ENCODE measurements at regions not wholly inside any gene's neighbourhood (a gene's known extent, or its start where the extent isn't known, plus 50 kb on each side); places are given as distances from the start of the nearest gene placed in this dataset.
"Not testable (repeated sequence)": the region's sequence is repeated elsewhere in the genome, so short reads cannot be mapped to it uniquely, and the experiment has no call there.

DNA sequence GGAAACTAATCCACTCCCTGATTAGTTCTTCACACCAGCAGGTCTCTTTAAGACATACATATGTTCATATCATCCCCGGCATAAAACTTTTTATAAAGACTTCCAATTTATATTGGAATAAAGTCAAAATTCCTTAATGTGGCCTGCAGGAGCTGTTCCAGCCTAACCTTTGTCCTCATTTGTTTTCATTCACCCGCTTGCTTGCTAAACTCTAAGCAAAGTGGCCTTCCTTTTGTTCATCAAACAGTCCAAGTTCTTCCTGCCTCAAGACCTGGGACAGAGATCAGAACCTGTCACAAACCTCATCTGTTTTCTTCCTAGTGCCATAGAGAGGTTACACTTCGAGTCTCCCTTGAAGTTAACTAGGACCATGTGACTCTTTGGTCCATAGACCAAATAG, 339.4 kb upstream of the ID2 start:
- DNase-seq (ENCODE audit: low read depth) = no peak

- no peak for DNase-seq (ENCODE audit: low read depth)
Measured at GRCh38 chr2:8343031-8343430, 338.8 kb upstream of the ID2 start.

GRCh38 chr2:8344144-8345097, 337.4 kb upstream of the ID2 start:
- DNase-seq (ENCODE audit: low read depth) = no peak

- DNase-seq (ENCODE audit: low read depth) = no peak
Measured at GRCh38 chr2:8345200-8345599, 336.7 kb upstream of the ID2 start.

GRCh38 chr2:8346208-8346607, 335.6 kb upstream of the ID2 start:
- DNase-seq (ENCODE audit: low read depth) = no peak

GRCh38 chr2:8346706-8347430, 335.0 kb upstream of the ID2 start:
- no peak for DNase-seq (ENCODE audit: low read depth)

DNA sequence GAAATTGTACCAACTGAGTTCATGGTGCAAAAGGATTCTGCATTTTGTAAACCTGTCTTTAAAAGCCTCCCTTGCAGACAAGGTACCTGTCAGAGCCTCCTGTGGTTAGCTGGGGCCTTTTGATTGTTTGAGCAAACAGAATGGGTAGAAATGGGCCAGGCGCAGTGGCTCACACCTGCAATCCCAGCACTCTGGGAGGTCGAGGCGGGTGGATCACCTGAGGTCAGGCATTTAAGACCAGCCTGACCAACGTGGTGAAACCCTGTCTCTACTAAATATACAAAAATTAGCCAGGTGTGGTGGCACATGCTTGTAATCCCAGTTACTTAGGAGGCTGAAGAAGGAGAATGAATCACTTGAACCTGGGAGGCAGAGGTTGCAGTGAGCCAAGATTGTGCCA, 332.9 kb upstream of the ID2 start:
- not testable (repeated sequence) for DNase-seq (ENCODE audit: low read depth)

GRCh38 chr2:8352296-8352695, 329.6 kb upstream of the ID2 start:
- DNase-seq (ENCODE audit: low read depth) = no peak

DNA sequence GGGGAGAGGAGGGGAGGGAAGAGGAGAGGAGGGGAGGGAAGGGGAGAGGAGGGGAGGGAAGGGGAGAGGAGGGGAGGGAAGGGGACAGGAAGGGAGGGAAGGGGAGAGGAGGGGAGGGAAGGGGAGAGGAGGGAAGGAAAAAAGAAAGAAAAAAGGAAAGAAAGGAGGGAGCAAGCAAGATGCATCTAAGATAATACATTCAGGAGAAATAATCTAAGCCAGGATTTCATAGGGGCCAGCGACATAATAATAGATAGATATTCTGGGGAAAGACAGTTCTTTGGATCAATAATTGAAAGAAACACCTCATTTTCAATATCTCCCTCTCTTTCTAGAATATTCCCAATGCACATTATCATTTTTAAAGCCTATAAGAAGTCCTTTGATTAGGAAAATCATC, 328.9 kb upstream of the ID2 start:
- DNase-seq (ENCODE audit: low read depth) = no peak

GRCh38 chr2:8355102-8355859, 326.6 kb upstream of the ID2 start:
- DNase-seq (ENCODE audit: low read depth) = no peak

GRCh38 chr2:8357738-8358518, 323.9 kb upstream of the ID2 start:
- no peak for DNase-seq (ENCODE audit: low read depth)

- DNase-seq (ENCODE audit: low read depth) = no peak
Measured at GRCh38 chr2:8361930-8362329, 319.9 kb upstream of the ID2 start.

- DNase-seq (ENCODE audit: low read depth) = no peak
Measured at GRCh38 chr2:8363161-8363560, 318.7 kb upstream of the ID2 start.

GRCh38 chr2:8364668-8365067, 317.2 kb upstream of the ID2 start:
- DNase-seq (ENCODE audit: low read depth) = no peak

- no peak for DNase-seq (ENCODE audit: low read depth)
Measured at GRCh38 chr2:8365331-8365910, 316.4 kb upstream of the ID2 start.

DNA sequence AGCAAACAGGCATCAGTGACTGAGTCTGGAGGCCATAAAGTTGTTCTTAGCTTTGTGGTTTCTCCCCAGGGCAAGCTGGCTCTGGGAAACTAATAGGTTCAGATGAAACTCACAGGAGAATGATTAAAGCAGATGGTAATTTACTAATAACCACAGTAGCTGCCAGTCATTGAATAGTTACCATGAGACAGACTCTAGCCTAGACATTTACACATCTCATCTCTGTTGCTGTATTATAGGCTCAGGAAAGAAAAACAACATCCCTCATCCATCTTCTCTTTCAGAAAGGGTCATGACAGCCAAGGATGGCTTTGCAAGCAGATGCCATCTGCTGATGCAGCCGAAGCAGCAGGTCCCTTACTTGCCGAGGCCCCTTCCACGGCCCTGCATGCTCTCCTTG, 314.0 kb upstream of the ID2 start:
- DNase-seq (ENCODE audit: low read depth) = no peak

GRCh38 chr2:8368463-8368862, 313.4 kb upstream of the ID2 start:
- no peak for DNase-seq (ENCODE audit: low read depth)

GRCh38 chr2:8369522-8369921, 312.3 kb upstream of the ID2 start:
- no peak for DNase-seq (ENCODE audit: low read depth)

- DNase-seq (ENCODE audit: low read depth) = no peak
Measured at GRCh38 chr2:8370258-8370802, 311.5 kb upstream of the ID2 start.

DNA sequence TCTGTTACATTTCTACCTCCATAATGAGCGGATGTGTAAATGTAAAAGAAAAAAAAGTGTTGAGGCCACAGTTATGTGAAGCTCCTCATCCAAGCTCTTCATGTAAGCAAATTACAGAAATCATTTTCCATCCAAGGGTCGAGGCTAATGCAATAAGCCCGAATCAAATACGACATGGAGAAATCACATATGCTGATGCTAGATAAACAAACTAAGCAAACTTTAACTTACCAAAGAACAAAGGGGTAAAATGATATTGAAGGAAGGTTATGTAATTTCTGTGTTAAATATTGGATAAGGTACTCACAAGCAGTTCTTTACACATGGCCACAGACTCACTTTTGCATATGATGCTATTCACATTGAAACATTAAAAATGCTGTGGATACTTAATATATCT, 310.2 kb upstream of the ID2 start:
- no peak for DNase-seq (ENCODE audit: low read depth)

DNA sequence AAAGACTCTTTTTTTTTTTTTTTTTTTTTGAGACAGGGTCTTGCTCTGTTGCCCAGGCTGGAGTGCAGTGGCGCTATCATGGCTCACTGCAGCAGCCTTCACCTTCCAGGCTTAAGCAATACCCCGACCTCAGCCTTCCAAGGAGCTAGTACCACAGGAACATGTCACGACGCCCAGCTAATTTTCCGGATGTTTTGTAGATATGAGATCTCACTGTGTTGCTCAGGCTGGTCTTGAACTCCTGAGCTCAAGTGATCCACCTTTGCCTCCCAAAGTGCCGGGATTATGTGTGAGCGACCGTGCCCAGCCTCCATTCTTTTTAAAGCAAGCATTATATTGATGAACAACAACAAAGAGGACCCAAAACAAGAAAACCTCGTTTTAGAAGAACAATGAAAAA, 307.1 kb upstream of the ID2 start:
- DNase-seq (ENCODE audit: low read depth) = no peak
